CD4-positive, alpha-beta T cell (primary cell): ENCODE measurements at regions not wholly inside any gene's neighbourhood (a gene's known extent, or its start where the extent isn't known, plus 50 kb on each side); places are given as distances from the start of the nearest gene placed in this dataset.

Experiments used
- ATAC-seq: fragments of 200-7000 bp; cut with Tn5 transposase; one replicate; pipeline ENCODE4 v1.10.0; 2022; ENCODE audit warnings: mild to moderate bottlenecking; ENCODE audit not compliant: poor library complexity
- CTCF ChIA-PET: fragments of 350-600 bp; sonication (Branson Sonifier 250); formaldehyde crosslinking; loops from one replicate; lab custom pipeline; 2021; ENCODE audit warnings: antibody characterized with exemption, inconsistent platforms; lab: Charles Lee
- POLR2A ChIA-PET: fragments of 350-600 bp; sonication (Branson Sonifier 250); formaldehyde crosslinking; loops from one replicate; lab custom pipeline; 2021; ENCODE audit warnings: antibody characterized with exemption, inconsistent platforms; lab: Charles Lee
- DNase-seq, 14 experiments: peaks; one replicate each; pipeline ENCODE4 v3.0.0-alpha.2; 2013 to 2020; ENCODE audit warnings: mixed read lengths in 2 of 14
- H3K27ac ChIP-seq, 2 donors: one replicate each; pipeline versions ENCODE4 v1.5.1 to v1.7.0; 2013; ENCODE audit warnings: low read length in 2 of 2, low read depth in 1 of 2, mild to moderate bottlenecking in 1 of 2
- H3K27me3 ChIP-seq, 2 experiments: 1 replicate in 1 of 2; 2 replicates in 1 of 2; pipeline versions ENCODE4 v1.6.1 to v1.7.0; 2013; ENCODE audit warnings: low read length in 2 of 2, control low read depth in 1 of 2, mild to moderate bottlenecking in 1 of 2, moderate library complexity in 1 of 2; ENCODE audit not compliant: insufficient read depth in 2 of 2, control insufficient read depth in 1 of 2
- H3K36me3 ChIP-seq: one replicate; pipeline ENCODE4 v1.6.1; 2013; ENCODE audit warnings: low read length, control low read depth; ENCODE audit not compliant: insufficient read depth
- H3K4me1 ChIP-seq: one replicate; pipeline ENCODE4 v1.6.1; 2013; ENCODE audit warnings: low read length, control low read depth; ENCODE audit not compliant: insufficient read depth
- H3K4me3 ChIP-seq: one replicate; pipeline ENCODE4 v1.5.1; 2013; ENCODE audit warnings: mild to moderate bottlenecking, low read length, moderate library complexity
- H3K9me3 ChIP-seq, 2 experiments: 1 replicate in 1 of 2; 2 replicates in 1 of 2; pipeline versions ENCODE4 v1.6.1 to v1.7.0; 2013; ENCODE audit warnings: low read length in 2 of 2, mild to moderate bottlenecking in 2 of 2, control low read depth in 1 of 2, moderate library complexity in 1 of 2; ENCODE audit not compliant: control insufficient read depth in 1 of 2, insufficient read depth in 1 of 2
- H3K27ac Mint-ChIP-seq: one replicate; pipeline ENCODE4 v1.8.0; 2020; ENCODE audit warnings: mixed read lengths
- H3K27me3 Mint-ChIP-seq: one replicate; pipeline ENCODE4 v1.8.0; 2021; ENCODE audit warnings: mixed read lengths
- H3K36me3 Mint-ChIP-seq: one replicate; pipeline ENCODE4 v1.8.0; 2021; ENCODE audit warnings: low read depth, mixed read lengths
- H3K4me1 Mint-ChIP-seq: one replicate; pipeline ENCODE4 v1.8.0; 2021; ENCODE audit warnings: low read depth, mixed read lengths
- H3K4me3 Mint-ChIP-seq: one replicate; pipeline ENCODE4 v1.8.0; 2020; ENCODE audit warnings: mild to moderate bottlenecking, mixed read lengths
- H3K9me3 Mint-ChIP-seq: one replicate; pipeline ENCODE4 v1.8.0; 2020; ENCODE audit warnings: mixed read lengths
- CTCF ChIP-seq: fragments of 200-600 bp; IDR thresholded peaks from one replicate; pipeline ENCODE4 v1.8.0; 2022; ENCODE audit warnings: antibody characterized with exemption, mild to moderate bottlenecking
- intact Hi-C, 2 experiments: fragments of 100-400 bp; cut with DNase I in 1 of 2; cut with micrococcal nuclease in 1 of 2; formaldehyde crosslinking; loops; one replicate each; pipeline versions ENCODE4 v1.15.1 to v1.9.0; 2023 to 2025; cut with DNase I, micrococcal nuclease

GRCh38 chr11:32297611-32298011, 137.7 kb downstream of the WT1 start:
- intact Hi-C loops = loop anchor here (2.0 to 5.0 kb wide), 3 partner anchors 250 to 1190 kb away; no protein-coding TSS in a partner anchor

GRCh38 chr11:32302826-32303225, 132.5 kb downstream of the WT1 start:
- H3K27me3 ChIP-seq = no peaks in the 10 kb centered on the region
- H3K4me3 ChIP-seq = no peak overlapping the region
- intact Hi-C loops = no loop called here
- Mint-ChIP-seq H3K4me1 (no peaks in the 10 kb centered on the region), H3K4me3 (no peak overlapping the region), H3K9me3 (no peaks in the 10 kb centered on the region), H3K27ac (no peak overlapping the region), H3K27me3 (peaks cover 5% of the 10 kb centered on the region), H3K36me3 (no peaks in the 10 kb centered on the region)
- H3K27ac ChIP-seq = no peak overlapping the region
- DNase-seq = no peak
- no peak for TF ChIP-seq CTCF
- no peaks in the 10 kb centered on the region for H3K9me3 ChIP-seq
- CTCF ChIA-PET = no interaction called here
- POLR2A ChIA-PET = no interaction called here
- H3K36me3 ChIP-seq = no peaks in the 10 kb centered on the region
- no peak for ATAC-seq
- H3K4me1 ChIP-seq = no peaks in the 10 kb centered on the region

More at GRCh38 chr11:32297611-32298011, 137.7 kb downstream of the WT1 start:
- Histone ChIP-seq H3K4me1 (no peaks in the 10 kb centered on the region), H3K36me3 (no peaks in the 10 kb centered on the region), H3K9me3 (no peaks in the 10 kb centered on the region), H3K4me3 (no peak overlapping the region), H3K27me3 (no peaks in the 10 kb centered on the region), H3K27ac (no peak overlapping the region)
- CTCF ChIA-PET = no interaction called here
- no peak for ATAC-seq
- no peaks in the 10 kb centered on the region for H3K36me3 Mint-ChIP-seq
- H3K4me3 Mint-ChIP-seq = no peak overlapping the region
- H3K4me1 Mint-ChIP-seq = no peaks in the 10 kb centered on the region
- H3K27me3 Mint-ChIP-seq = no peaks in the 10 kb centered on the region
- no peak overlapping the region for H3K27ac Mint-ChIP-seq
- TF ChIP-seq CTCF = peak; percentile 54
- POLR2A ChIA-PET = no interaction called here
- DNase-seq = peak in 3 of 14 experiments; percentile 16 to 24 (median 19)
- H3K9me3 Mint-ChIP-seq = no peaks in the 10 kb centered on the region

GRCh38 chr11:32304521-32304920, 130.8 kb downstream of the WT1 start:
- ATAC-seq = no peak
- no peaks in the 10 kb centered on the region for H3K4me1 Mint-ChIP-seq
- no peak overlapping the region for H3K4me3 Mint-ChIP-seq

More at GRCh38 chr11:32304521-32304920, 130.8 kb downstream of the WT1 start:
- POLR2A ChIA-PET = no interaction called here
- Mint-ChIP-seq H3K27ac (no peak overlapping the region), H3K36me3 (no peaks in the 10 kb centered on the region), H3K27me3 (peaks cover 10% of the 10 kb centered on the region), H3K9me3 (no peaks in the 10 kb centered on the region)
- no peak for DNase-seq
- intact Hi-C loops = no loop called here
- H3K36me3 ChIP-seq = no peaks in the 10 kb centered on the region
- H3K27ac ChIP-seq = no peak overlapping the region
- TF ChIP-seq CTCF = no peak
- H3K4me1 ChIP-seq = no peaks in the 10 kb centered on the region
- CTCF ChIA-PET = no interaction called here
- no peaks in the 10 kb centered on the region for H3K27me3 ChIP-seq
- no peaks in the 10 kb centered on the region for H3K9me3 ChIP-seq
- no peak overlapping the region for H3K4me3 ChIP-seq
